GM19395 (cell line): ENCODE measurements at regions not wholly inside any gene's neighbourhood (a gene's known extent, or its start where the extent isn't known, plus 50 kb on each side); places are given as distances from the start of the nearest gene placed in this dataset.
"Not testable (repeated sequence)": the region's sequence is repeated elsewhere in the genome, so short reads cannot be mapped to it uniquely, and the experiment has no call there.

Source experiments
- ATAC-seq: cut with Tn5 transposase; IDR thresholded peaks from one replicate; pipeline ENCODE4 v1.9.1; 2021; ENCODE audit warnings: mild to moderate bottlenecking, moderate library complexity; ENCODE audit not compliant: unreplicated experiment

DNA sequence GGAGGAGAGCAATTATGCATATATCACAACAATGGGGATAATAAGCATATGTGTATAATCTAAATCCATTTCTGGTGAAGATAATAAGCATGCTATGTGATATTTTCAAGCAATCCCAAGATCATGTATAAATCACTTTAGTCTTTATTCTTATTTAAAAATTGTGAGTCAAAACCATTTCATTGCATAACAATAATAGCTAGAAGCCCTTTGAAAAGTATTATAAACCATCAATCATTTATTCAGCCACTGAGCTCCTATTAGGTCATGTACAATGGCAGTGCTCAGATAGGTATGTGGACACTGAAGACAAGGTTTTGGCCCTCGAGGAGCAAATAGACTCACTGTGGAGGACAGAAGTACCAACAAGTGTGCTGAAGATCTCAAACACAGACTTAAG lies 113.1 kb downstream of the CDCA7 start:
- no peak for ATAC-seq

GRCh38 chr2:173468266-173468793 lies 113.7 kb downstream of the CDCA7 start:
- no peak for ATAC-seq

DNA sequence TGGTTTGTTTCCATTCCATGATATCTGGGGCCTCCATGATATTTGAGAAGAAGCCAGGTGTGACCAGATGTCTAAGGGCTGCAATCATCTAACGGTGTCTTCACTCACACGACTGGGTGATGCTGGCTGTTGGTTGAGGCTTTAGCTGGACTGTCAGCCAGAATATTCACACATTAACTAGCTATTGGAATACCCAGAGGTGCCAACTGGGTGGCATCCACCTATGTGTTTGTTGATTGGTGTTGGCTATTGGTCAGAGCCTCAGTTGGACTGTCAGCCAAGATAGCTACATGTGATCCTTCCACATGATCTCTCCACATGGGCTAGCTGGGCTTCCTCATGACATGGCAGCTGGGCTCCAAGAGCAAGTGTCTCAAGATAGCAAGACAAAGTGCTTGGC lies 117.4 kb downstream of the CDCA7 start:
- ATAC-seq, result no peak

- ATAC-seq, result no peak
Observed at GRCh38 chr2:173483137-173483536, 128.5 kb downstream of the CDCA7 start.

GRCh38 chr2:173488861-173489260 lies 134.2 kb downstream of the CDCA7 start:
- no peak for ATAC-seq

DNA sequence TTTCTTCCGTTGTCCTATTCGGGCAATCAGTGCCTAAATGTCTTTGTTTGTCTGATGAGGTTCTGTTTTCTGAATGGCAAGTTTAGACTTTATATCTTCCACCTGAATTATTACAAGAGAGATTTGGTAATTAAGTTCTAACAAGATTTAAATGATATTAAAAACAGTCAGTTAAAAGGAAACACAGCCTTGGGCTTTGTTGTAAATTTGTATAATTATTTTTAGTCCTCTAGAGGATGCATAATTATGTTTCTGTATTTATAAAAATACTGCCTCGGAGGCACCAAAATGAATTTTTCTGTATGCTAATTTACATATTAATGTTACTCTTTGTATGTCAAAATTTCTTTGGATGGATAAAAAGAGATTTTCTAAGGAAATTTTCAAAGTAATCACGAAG lies 136.7 kb downstream of the CDCA7 start:
- no peak for ATAC-seq

DNA sequence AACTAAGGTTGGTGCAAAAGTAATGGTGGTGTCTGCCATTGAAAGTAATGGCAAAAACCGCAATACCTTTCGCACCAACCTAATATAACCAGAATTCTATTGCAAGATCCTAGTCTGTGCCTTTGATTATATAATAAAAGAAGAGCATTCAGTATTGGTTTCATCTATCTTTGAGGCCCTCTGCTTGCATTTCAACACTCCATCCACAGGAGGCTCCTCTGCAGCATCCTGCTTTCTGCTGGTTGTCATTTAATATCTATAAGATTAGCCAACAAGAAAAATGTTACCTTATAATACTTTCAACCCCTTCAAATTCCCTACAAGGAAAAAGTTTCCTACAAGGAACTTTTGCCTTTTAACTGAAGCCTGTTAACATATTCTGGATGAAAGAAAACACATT lies 139.2 kb downstream of the CDCA7 start:
- no peak for ATAC-seq

GRCh38 chr2:173496746-173497145 lies 142.1 kb downstream of the CDCA7 start:
- ATAC-seq, result no peak

GRCh38 chr2:173500953-173501352 lies 146.3 kb downstream of the CDCA7 start:
- ATAC-seq, result no peak

- no peak for ATAC-seq
Observed at GRCh38 chr2:173502296-173502695, 147.6 kb downstream of the CDCA7 start.

DNA sequence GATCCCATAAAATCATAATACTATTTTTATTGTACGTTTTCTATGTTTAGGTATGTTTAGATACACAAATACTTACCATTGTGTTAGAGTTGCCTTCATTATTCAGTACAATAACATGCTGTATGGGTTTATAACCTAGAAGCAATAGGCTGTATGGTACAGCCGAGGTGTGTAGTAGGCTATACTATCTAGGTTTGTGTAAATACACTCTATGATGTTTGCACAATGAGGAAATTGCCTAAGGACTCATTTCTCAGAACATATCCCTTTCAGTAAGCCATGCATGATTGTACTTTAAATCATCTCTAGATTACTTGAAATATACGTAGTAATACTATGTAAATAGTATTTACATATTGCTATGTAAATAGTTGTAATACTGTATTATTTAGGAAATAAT lies 156.7 kb downstream of the CDCA7 start:
- no peak for ATAC-seq

DNA sequence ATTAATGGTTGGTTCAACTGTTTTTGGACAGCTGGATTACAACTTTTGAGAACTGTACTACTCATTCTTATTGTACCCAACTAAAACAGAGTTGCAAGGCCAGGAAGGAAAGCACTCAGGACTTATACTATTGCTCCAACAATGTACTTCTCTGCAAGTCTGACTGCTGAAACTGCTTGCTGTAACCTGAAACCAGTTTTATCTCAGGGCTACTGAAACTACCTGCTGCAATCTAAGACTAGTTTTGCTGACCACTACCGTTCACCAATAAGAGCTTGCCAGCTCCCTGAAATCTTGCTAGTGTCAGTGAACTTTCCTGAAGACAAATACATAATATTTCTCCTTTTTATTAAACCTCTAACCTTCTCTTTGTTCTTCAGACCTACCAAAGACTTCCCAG lies 157.3 kb downstream of the CDCA7 start:
- ATAC-seq, result no peak

DNA sequence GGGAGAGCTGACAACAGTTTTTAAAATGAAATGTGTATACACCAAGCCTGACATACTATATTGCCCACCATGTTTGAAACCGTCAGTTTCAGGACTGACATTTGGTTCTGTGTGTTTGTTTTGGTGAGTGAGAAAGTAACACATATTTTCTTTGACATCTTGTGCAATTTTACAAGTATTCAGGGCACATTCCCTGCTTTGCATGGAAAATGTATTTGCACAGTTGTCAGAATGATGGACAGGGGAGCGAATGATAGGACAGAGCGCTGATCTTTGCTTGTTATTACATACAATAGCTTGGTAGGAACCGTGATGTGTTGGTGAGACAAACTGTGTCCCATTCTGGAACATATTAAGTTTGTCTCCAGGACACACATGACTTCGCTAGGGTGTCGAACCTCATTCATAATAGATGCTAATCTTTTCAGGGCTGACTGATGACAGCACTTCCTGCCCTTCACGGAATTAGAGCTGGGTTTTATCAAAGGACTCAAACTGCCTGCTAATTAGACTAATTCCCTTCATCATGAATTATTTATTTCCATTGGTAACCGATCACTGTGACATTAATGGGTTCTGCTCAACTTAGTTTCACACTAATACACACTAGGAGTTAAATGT lies 158.5 kb downstream of the CDCA7 start:
- ATAC-seq, result no peak

DNA sequence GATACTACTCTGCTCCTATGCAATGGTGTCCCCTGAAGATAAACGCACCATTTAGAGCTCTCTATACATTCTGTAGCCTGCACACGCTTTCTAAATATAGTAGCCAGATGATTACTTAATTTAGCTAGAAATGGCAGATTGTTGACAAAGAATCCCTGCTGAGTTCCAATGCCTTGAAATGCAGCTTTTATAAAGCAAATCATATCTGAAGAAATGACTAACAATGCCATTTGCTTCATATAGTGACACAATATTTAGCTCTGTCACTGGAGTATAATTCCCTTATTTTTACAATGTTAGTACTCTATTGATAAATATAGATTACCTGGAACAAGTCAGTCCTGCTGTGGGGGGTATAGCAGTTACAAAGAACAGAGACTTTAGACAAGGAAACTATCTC lies 166.2 kb downstream of the CDCA7 start:
- no peak for ATAC-seq

GRCh38 chr2:173521450-173522192 lies 166.9 kb downstream of the CDCA7 start:
- ATAC-seq, result no peak

- no peak for ATAC-seq
Observed at GRCh38 chr2:173523497-173523896, 168.8 kb downstream of the CDCA7 start.

DNA sequence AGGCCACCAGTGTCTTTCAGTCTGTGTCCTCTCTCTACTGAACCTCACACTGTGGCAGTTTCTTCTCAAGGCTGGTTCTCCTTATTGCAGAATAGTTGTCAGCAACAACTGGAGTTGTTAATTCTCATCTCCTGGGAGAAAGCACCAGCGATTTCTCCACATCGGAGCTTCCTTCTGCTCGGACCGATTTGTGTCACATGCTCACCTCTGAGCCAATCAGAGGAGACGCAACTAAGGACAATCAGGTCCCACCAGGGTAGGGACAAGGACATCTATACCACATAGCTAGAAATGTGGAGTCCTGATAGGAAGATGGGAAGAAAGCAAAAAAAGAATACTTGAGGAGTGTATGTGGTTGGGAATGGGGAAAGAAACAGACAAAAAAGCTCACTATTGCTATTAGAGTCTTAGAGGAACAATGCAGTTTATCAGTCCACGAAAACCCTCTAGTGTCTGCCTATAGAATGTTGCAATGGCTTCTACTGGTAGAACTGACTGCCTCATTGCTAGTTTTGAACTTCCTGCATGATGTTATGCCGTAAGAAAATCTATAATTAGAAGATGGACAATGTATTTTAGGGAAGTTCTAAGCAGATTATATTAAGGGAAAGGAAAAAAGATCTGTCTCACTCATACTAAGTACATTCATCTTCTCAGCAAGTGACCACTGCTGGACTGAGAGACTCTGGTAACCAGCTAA lies 169.7 kb downstream of the CDCA7 start:
- no peak for ATAC-seq

DNA sequence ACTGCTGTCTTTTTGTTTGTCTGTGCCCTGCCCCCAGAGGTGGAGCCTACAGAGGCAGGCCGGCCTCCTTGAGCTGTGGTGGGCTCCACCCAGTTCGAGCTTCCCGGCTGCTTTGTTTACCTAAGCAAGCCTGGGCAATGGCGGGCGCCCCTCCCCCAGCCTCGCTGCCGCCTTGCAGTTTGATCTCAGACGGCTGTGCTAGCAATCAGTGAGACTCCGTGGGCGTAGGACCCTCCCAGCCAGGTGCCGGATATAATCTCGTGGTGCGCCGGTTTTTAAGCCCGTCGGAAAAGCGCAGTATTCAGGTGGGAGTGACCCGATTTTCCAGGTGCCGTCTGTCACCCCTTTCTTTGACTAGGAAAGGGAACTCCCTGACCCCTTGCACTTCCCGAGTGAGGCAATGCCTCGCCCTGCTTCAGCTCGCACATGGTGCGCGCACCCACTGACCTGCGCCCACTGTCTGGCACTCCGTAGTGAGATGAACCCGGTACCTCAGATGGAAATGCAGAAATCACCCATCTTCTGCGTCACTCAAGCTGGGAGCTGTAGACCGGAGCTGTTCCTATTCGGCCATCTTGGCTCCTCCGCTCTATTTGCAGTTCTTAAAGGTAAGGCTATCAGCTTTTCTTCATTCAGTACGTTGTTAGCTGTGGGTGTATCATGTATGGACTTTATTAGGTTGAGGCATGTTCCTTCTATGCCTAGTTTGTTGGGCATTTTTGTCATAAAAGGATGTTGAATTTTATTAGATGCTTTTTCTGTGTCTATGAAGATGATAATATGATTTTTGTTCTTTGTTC lies 178.3 kb downstream of the CDCA7 start:
- ATAC-seq, result not testable (repeated sequence)

GRCh38 chr2:173537694-173538093 lies 183.0 kb downstream of the CDCA7 start:
- no peak for ATAC-seq

DNA sequence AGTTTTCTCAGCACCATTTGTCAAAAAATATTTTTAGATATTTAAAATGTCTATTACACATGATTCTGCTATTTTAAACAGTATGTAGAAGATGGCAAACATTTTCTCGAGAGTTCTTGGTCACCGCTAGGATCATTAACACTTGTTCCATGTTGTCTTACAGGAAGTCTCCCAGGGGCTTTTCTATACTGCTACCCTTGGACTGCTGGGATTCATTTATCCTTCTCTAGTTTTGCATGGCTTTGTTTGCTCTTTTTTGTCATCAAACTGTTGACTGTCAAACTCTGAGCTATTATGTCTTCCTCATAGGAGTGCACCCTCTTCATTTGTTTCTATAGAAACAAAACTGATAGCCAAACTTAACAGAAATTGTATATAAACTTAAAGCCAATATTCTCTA lies 184.9 kb downstream of the CDCA7 start:
- no peak for ATAC-seq
